Epithelial cell of esophagus (primary cell): ENCODE measurements at regions not wholly inside any gene's neighbourhood (a gene's known extent, or its start where the extent isn't known, plus 50 kb on each side); places are given as distances from the start of the nearest gene placed in this dataset.
"Not testable (repeated sequence)": the region's sequence is repeated elsewhere in the genome, so short reads cannot be mapped to it uniquely, and the experiment has no call there.

Experiments
- DNase-seq: peaks from one replicate; pipeline ENCODE4 v3.0.0; 2010; ENCODE audit warnings: low read depth
- H3K4me3 ChIP-seq: 2 replicates; pipeline ENCODE4 v1.5.1; 2011; ENCODE audit warnings: mild to moderate bottlenecking, low read length, control low read depth
- CTCF ChIP-seq: IDR thresholded peaks from 2 replicates; pipeline ENCODE4 v1.5.1; 2011; ENCODE audit warnings: low read depth, mild to moderate bottlenecking, low read length, control low read depth, inconsistent platforms; ENCODE audit not compliant: insufficient read depth; ENCODE audit errors: missing control alignments

GRCh38 chr4:150012851-150013360, 65.3 kb upstream of the DCLK2 start:
- no peak overlapping the region for H3K4me3 ChIP-seq
- TF ChIP-seq CTCF: no peak
- DNase-seq: no peak

- not testable (repeated sequence) for DNase-seq, H3K4me3 ChIP-seq
Observed at GRCh38 chr4:150015910-150016309, 62.3 kb upstream of the DCLK2 start.

GRCh38 chr4:150016621-150017020, 61.6 kb upstream of the DCLK2 start:
- not testable (repeated sequence) for DNase-seq, H3K4me3 ChIP-seq

GRCh38 chr4:150018257-150018656, 60.0 kb upstream of the DCLK2 start:
- DNase-seq: no peak
- no peak for TF ChIP-seq CTCF

GRCh38 chr4:150021483-150021882, 56.8 kb upstream of the DCLK2 start:
- no peak overlapping the region for H3K4me3 ChIP-seq
- DNase-seq: no peak
- no peak for TF ChIP-seq CTCF

More at GRCh38 chr4:150018257-150018656, 60.0 kb upstream of the DCLK2 start:
- H3K4me3 ChIP-seq: no peak overlapping the region

DNA sequence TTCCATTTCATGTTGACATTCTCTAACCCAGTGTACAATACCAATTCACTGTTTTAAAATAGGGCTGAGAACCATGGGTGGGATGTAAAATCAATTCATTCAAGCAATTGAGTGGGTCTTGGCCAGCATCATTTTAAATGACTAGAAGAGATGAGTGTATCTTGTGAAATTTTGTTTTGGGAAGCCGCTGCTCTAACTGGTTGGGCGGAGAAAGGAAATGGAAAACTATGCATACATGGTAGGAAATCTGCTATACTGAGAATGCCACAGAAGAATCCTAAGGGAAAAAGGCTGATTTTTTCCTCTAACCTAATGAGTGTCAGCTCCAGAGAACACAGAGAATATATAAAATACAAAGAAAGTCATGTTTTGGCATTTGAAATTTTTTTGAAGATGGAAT, 54.8 kb upstream of the DCLK2 start:
- no peak for TF ChIP-seq CTCF
- DNase-seq: no peak
- H3K4me3 ChIP-seq: no peak overlapping the region

DNA sequence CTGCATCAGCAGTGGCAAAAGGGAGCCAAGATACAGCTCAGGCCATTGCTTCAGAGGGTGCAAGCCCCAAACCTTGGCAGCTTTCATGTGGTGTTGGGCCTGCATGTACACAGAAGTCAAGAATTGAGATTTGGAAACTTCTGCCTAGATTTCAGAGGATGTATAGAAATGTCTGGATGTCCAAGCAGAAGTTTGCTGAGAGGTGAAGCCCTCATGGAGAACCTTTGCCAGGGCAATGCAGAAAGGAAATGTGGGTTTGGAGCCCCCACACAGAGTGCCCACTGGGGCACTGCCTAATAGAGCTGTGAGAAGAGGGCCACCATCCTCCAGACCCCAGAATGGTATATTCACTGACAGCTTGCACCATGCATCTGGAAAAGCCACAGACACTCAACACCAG, 51.3 kb upstream of the DCLK2 start:
- H3K4me3 ChIP-seq, DNase-seq: not testable (repeated sequence)
